C4-2B (cell line): ENCODE measurements at regions not wholly inside any gene's neighbourhood (a gene's known extent, or its start where the extent isn't known, plus 50 kb on each side); places are given as distances from the start of the nearest gene placed in this dataset.

Source experiments
- CTCF ChIP-seq: fragments of 450-650 bp; conservative IDR thresholded peaks from 2 replicates; pipeline ENCODE4 v1.5.1; 2017; ENCODE audit warnings: mild to moderate bottlenecking
- ZFX ChIP-seq: fragments of 450-650 bp; IDR thresholded peaks from 2 replicates; pipeline ENCODE4 v1.6.1; 2017

GRCh38 chr7:15832996-15833395 is 146.5 kb upstream of the MEOX2 start:
- TF ChIP-seq CTCF (no peak), ZFX (no peak)
